GM19240 (cell line): ENCODE measurements at regions not wholly inside any gene's neighbourhood (a gene's known extent, or its start where the extent isn't known, plus 50 kb on each side); places are given as distances from the start of the nearest gene placed in this dataset.

Source experiments
- DNase-seq: peaks from one replicate; pipeline ENCODE4 v3.0.0; 2011; ENCODE audit warnings: low spot score; ENCODE audit not compliant: insufficient read length

DNA sequence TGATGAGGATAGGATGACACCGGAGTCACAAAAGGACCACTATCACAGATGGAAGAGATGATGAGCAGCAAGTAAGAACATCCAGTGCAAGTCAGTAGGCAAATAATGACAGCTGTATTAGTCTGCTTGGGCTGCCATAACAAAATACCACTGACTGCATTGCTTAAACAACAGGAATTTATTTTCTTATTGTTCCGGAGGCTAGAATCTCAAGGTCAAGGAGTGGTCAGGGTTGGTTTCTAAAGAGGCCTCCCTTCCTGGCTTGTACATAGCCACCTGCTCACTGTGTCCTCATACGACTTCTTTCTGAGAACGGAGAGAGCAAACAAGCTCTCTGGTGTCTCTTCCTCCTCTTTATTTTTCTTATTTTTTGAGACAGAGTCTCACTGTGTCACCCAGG, 380.7 kb downstream of the PLOD2 start:
- DNase-seq = no peak

DNA sequence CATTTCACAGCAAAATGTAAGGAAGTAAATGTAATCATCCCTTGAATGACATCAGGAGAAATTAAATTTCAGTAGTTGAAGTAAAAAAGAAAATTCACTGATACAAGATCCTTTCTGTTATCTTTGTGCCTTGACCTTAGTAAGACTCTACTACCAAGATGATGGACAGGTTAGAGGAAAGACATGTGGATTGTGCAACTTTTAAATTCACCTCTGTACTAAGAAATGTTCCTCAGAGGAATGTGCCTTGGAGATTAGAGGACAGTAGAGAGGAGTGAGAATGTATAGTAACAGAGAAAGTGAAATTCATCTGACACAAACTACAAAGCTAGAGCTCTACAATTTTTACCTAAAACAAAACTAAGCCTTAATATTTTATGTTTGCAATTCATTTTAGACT, 375.3 kb downstream of the PLOD2 start:
- DNase-seq = no peak

DNA sequence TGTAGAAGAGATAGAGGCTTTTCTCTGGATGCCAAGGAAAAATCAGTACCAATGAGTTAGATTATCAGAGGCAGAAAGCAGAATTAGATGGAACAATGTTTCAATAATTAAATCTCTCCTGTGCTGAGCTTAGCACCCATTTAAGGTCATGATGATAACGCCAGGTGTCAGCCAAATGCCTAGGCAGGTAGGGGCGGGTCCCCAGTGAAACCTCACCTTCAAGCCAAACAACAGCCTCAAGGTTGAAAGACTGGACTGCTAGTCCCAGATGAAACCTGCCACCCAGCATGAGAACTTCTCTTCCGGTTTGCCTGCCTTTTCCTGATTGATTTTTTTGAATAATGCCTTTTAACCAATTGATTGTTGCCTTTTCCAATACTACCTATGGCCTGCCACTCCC, 363.0 kb downstream of the PLOD2 start:
- DNase-seq = no peak

DNA sequence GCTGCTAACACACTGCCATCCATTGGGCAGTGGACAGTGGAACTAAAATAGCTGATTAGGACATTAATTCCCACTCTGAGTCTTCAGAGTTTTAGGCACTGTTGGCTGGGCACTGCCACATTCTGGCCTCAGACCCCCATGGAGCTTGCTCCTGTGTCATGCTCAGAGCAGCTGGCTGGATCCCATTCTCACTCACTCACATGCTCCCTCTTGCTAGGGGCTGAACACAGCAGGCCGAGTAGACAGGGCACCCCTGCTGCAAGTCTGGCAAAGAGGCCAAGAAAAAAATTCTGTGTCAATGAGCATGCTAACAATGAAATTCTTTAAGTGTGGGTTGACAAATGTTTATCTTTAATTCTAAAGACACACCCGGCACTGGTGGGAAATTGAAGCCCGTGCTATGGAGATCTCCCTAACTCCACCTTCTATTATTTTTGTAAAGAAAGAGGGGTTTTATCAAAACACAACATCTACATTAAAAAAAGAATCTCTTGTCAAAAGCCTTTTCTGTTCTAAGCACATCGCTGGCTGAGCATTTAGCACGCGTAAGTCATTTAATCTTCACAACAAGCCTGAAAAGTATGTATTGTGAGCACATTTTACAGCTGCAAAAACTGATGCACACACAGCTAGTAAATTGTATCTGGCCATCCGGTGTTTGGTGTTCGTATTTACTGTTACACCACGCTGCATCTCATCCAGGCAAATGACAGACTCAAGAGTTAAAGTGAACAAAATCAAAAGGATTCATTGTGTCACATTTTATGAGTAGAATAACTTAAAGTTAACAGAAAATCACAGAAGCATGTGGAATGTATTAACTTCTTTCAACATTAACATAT, 362.1 kb downstream of the PLOD2 start:
- DNase-seq = no peak

DNA sequence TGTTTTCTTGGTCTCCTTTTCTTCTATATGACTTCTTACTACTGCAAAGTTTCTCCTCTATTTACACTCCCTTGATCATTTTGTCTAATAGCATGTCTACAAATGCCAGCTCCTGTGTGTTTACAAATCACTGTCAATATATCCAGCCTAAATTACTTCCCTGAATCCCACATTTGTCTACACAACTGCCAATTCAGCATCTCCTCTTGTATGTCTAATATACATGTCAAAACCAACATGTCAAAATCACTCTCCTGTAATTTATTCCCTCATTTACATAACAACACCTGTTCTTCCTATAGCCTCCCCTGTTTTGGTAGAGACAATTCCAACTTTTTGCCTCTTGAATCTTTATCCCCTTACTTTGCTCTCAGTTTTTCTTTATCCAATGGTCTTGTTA, 359.3 kb downstream of the PLOD2 start:
- no peak for DNase-seq

DNA sequence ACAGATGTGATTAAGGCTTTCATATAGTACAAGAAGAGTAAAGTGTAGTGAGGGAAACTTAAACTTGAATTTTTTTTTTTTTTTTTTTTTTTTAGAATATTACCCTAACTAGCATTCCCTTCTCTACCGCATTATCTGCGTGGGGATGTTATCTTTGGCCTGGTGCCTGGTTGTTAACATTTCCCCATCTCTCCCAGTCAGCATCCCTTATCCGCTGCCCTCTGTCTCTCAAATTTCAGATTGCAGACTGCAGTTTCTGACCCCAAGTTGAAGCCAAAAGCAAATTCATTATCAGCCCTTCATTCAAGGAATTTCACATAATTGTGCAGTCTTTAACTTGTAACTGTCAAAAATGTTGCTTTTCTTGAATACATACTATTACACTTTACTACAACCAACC, 353.0 kb downstream of the PLOD2 start:
- no peak for DNase-seq

DNA sequence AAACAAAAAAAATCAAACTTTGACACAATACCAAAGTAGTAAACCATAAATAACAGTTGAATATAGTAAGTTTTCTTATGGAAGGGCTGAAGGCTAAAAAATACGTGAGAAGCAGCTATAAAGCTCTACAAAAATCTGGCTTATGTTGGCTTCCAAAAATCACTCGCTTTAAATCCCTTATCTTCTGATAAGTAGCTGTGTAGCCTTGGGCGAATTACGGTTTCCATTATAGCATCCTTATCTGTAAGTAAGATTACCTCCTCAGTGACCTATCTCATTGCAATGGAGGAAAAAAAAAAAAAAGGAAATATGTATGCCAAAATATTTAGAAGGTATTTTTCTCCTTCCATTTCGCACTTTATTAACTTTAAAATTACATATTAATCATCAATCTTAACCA, 348.6 kb downstream of the PLOD2 start:
- no peak for DNase-seq

DNA sequence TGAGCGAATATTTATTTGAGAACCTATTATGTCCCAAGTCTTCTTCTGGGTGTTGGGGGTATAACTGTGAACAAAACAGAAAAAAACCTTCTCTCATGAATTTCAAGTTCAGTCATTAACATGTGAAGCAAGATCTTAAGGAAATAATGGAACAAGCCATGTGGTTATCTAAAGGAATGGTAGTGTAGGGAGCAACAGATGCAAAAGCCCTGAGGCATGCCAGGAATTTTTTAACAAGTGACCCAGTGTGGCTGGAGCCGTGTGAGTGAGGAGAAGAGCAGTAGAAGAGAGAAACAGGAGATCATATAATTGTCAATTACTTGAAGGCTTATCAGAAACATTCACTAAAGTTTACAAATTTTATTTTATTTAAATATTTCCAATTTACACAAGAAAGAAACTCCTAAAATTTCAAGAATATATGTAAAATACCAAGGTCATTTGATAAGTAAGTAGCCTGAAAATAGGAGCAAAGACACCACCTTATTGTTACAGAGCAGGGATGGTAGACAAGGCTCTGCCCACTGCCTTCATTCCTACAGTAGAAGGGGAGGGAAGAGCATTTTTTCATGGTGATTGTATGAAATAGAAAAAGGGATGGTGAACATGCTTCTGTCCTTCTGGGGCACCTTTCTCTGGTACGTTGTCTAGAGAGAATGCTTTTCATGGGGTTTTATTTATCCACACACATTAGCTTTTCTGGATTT, 345.1 kb downstream of the PLOD2 start:
- DNase-seq = no peak

DNA sequence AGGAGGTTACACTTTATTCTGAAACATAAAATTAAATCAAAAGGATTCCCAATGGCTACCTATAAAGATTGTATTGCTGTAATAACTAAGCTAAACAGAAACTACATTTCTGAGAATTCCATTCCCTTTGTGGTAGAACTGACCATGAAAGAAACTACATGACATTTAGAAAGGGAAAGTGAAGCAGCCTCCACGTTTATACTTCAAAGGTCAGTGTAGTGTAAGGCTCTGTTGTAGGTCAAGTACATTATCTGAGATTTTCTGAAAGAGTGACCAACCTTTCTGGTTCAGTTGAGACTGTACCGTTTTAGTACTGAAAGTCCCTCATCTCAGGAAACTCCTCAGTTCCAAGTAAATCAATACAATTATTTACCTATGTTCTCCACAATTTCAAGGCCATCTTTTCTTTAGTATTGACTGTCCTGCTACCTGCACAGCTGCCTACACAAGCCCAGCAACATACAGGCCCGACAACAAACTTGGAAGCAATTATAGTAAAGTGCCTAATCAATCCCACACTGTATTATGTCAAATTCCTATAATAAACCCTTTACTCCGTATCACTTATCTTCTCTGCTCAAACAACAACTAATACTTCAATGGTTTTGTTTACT, 343.0 kb downstream of the PLOD2 start:
- no peak for DNase-seq

DNA sequence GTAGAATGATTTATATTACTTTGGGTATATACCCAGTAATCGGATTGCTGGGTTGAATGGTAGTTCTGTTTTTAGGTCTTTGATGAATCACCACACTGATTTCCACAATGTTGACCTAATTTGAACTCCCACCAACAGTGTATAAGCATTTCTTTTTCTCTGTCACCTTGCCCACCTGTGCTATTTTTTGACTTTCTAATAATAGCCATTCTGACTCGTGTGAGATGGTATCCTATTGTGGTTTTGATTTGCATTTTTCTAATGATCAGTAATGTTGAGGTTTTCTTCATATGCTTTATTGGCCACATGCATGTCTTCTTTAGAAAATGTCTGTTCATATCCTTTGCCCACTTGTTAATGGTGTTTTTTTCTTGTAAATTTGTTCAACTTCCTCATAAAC, 340.8 kb downstream of the PLOD2 start:
- DNase-seq = no peak

DNA sequence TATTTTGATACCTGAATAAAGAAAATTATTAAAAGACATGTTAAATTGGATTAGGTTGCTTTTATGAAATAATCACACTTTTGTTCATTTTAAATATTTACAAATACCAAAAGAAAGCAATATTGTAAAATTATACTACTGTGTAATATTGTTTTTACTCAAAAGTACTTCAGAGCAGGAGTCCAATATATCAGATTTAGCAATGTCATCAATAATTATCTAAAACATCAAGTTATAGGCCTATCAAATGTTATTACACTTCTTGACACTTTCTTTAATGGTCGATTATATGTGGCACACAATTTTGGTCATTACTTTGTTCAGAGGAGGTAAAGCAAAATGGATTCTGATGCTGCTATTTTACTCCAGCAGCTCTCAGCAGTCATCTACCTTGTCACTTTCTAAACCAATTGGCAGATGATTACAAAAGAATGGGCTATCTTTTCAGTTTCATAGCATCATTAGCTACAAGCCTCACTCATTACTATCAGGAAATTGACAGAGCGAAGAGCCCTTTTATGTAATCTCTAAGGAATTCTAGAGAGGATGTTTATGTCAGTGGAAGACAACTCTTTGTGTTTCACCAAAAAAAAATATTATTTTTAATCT, 318.6 kb downstream of the PLOD2 start:
- no peak for DNase-seq

DNA sequence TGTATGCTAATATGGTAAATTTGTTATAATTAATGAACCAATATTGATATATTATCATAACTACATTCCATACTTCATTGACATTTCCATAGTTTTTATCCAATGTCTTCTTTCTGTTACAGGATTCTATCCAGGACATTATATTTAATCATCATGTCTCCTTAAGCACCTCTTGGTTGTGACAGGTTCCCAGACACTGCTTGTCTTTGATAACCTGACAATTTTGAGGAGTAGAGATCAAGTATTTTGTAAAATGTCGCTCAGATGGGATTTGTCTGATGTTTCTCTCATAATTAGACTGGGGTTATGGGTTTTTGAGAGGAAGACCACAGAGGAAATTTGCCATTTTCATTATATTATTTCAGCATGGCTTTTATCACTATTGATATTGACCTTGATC, 317.4 kb downstream of the PLOD2 start:
- DNase-seq = no peak

DNA sequence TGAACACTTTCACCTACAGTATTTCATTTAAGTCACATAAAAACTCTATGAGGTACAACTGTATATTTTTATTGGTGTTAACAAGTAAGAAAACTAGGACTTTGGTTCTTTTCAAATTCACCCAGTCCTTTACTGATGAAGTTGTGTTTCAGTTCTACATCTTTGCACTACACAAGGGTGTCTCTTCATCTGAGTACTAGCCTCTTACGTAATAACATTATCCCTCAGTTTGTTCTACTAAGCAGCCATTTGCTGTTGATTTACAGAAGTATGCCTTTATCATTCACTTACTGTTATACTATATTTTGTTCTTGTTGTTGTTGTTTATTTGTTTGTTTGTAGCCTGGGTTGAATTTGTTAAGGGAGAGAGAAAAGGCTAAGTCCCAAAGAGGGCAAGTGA, 311.9 kb downstream of the PLOD2 start:
- DNase-seq = no peak

DNA sequence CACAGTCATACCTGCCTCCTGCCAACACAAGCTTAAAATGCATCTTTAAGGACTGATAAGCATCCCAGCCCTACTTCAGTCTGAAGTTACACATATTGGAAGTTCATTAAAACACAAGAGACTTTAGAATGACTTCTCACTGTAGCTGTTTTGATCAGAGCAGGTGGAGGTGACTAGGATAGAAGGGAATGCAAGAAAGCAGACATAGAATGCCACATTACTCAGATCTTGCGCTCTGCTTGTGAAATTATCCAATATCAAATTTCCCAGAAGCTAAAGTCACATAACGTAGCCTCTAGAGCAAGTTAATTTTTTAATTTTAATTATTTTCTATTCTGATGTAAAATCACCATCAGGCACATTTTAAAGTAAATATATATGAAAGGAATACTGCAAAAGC, 306.5 kb downstream of the PLOD2 start:
- DNase-seq = no peak

DNA sequence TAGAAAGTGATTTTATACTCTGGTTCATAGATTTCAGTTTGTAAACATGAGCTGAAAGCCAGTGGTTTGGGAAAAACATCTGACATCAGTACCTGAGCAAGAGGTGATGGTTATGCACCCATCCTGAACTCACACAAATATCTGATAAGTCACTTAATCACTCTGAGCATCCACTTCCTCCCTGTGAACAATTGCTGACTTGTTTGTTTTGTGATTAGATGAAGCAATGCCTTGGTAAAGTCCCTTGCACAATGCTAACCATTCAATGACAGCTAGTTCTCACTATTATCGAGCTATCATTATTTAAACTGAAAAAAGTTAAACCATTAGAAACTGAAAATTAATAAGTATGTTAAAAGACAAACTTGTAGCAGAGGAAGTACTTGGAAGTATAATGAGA, 303.0 kb downstream of the PLOD2 start:
- no peak for DNase-seq

DNA sequence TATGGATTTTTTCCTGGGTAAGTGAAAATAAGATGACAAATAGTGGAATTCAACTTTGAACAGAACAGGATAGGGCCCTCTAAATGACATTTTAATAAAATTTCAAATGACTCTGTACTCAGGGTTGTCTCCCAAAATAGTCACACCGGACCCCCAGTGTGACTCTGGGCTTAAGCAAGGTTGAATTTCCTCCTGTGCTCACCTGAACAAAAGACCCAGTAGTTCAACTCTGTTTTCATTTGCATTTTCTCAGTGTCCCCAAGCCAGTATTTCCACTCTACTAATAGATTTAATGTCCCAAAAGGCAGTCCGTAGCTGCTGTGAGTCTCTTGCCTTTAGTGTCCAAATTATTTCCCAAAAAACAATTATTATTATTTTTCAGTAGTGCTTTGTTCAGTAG, 296.6 kb downstream of the PLOD2 start:
- DNase-seq = no peak

DNA sequence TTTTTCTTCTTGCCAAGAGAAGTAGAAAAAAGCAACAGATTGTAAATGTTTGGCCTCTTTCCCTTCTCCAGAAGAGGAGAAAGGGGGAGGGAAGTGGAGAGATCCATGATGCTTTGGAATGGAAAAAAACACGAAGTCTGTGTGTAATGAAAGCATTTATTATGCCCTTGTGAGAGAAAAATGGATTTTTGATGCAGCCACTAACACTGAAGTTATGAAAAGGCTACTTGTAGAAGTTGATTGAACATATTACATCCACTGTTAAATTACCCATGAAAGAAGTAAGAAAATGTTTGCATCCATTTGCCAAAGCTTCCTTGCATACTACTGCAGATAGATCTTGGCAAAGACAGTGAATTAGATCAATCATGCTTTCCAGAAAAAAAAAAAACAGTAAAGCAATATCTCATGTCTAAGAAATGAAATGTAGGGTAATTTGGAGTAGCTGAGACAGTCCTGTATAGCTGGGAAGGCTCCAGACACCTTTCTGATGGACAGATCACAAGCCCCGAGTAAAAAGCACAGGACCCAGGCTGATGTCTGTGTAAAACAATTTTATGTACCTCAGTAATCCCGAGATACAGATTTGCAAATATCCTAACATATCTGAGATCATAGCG, 295.5 kb downstream of the PLOD2 start:
- no peak for DNase-seq

DNA sequence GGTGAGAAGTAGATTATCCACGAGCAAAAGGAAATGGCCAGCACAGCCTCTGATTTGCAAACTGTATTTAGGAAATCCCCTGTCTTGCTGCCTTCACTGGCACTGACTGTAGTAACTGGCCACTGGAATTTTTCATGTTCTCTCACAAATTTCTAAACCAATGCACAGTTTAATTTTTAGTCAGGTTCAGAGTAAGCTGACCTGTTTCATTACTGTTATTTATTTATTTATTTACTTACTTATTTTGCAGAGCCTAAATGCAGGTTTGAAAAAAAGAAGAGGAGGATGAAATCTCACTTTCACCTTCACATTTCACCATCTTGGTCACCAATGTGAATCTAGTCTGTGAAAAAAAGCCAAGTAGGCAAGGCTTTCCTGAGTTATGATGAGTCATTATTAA, 291.0 kb downstream of the PLOD2 start:
- no peak for DNase-seq

DNA sequence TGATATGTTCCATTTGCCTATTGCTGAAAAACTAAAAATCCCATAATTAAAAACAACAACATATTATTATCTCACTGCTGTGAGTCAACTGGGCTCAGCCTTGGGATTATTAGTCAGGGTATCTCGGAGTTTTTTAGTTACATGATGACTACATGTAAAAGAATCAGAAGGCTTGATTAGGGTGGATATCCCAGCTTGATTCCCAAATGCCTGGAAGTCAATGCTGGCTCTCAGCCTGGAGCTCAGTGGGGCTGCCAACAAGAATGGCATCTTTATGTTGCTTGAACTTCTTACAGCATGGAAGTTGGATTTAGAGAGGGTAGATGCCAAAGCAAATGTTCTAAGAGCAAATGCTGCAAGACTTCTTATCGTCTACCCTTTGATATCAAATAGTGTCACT, 278.5 kb downstream of the PLOD2 start:
- no peak for DNase-seq

DNA sequence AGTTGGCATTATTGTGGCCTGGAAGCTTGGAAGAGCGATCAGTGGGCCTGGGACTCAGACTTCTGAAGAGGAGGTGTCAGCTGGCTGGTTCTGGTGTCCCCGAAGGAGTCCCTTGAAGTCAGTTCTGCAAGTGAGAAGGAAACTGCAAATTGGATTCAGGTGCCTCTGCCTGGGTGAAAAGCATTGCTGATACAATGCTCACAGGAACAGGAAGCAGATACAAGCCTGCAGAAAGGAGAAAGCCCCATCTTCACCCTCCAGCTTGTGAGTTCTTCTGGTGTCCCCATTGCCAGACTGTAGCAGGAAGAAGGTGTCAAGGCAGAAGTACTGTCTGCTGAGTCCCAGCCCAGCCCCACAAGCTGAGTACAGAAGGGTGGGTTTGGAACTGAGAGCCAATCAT, 271.3 kb downstream of the PLOD2 start:
- no peak for DNase-seq

DNA sequence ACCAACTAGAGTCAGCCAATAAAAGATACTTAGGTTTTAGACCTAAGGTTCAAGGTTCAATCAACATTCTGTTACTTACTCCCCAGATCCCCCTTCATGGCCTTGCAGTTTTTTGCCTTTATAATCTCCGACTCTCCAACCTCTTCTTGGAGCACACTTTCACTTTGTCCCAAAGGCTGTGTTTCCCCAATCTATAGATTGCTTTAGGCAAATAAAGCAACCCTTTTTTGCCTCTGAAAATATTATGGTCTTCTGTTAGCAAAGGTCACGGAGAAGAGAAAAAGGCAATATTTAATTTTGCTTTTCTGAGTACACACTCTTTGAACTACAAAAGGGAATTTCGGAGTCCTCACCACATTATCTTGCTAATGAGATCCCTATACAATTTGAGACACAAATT, 268.1 kb downstream of the PLOD2 start:
- DNase-seq = no peak

DNA sequence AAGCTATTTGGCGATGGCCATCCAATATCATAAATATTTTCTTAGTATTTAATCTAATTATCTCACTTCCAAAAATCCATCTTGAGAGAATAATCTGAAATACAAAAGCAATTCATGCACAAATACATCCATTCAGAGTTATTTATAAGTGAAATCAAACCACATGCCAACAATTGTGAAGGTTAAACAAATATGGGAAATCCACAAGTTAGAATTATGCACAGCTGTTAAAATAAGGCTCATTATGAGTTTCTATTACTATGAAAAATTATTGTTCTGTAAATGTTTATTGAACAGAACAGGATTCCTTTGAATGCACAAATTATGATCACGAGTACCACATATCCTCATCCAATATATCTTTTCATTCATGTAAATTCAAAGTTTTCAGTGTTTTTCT, 267.7 kb downstream of the PLOD2 start:
- no peak for DNase-seq
